ENCODE measurements at regions not wholly inside any gene's neighbourhood (a gene's known extent, or its start where the extent isn't known, plus 50 kb on each side); places are given as distances from the start of the nearest gene placed in this dataset.

- TF ChIP-seq, protein P1, sequence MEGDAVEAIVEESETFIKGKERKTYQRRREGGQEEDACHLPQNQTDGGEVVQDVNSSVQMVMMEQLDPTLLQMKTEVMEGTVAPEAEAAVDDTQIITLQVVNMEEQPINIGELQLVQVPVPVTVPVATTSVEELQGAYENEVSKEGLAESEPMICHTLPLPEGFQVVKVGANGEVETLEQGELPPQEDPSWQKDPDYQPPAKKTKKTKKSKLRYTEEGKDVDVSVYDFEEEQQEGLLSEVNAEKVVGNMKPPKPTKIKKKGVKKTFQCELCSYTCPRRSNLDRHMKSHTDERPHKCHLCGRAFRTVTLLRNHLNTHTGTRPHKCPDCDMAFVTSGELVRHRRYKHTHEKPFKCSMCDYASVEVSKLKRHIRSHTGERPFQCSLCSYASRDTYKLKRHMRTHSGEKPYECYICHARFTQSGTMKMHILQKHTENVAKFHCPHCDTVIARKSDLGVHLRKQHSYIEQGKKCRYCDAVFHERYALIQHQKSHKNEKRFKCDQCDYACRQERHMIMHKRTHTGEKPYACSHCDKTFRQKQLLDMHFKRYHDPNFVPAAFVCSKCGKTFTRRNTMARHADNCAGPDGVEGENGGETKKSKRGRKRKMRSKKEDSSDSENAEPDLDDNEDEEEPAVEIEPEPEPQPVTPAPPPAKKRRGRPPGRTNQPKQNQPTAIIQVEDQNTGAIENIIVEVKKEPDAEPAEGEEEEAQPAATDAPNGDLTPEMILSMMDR (IDR thresholded peaks at IDR 0.05; ENCODE audit: poor library complexity, severe bottlenecking), result no peak
- TF ChIP-seq POLR2AphosphoS5 (IDR thresholded peaks at IDR 0.05), result no peak
Observed at GRCh38 chr17:14553847-14554246, 253.0 kb downstream of the HS3ST3B1 start.

Measured in neural cell (in vitro differentiated cells).